HG03108 (cell line): ENCODE measurements at regions not wholly inside any gene's neighbourhood (a gene's known extent, or its start where the extent isn't known, plus 50 kb on each side); places are given as distances from the start of the nearest gene placed in this dataset.
"Not testable (repeated sequence)": the region's sequence is repeated elsewhere in the genome, so short reads cannot be mapped to it uniquely, and the experiment has no call there.

ENCODE experiments used
- ATAC-seq: cut with Tn5 transposase; IDR thresholded peaks from one replicate; pipeline ENCODE4 v1.9.1; 2021; ENCODE audit warnings: moderate library complexity; ENCODE audit not compliant: unreplicated experiment

DNA sequence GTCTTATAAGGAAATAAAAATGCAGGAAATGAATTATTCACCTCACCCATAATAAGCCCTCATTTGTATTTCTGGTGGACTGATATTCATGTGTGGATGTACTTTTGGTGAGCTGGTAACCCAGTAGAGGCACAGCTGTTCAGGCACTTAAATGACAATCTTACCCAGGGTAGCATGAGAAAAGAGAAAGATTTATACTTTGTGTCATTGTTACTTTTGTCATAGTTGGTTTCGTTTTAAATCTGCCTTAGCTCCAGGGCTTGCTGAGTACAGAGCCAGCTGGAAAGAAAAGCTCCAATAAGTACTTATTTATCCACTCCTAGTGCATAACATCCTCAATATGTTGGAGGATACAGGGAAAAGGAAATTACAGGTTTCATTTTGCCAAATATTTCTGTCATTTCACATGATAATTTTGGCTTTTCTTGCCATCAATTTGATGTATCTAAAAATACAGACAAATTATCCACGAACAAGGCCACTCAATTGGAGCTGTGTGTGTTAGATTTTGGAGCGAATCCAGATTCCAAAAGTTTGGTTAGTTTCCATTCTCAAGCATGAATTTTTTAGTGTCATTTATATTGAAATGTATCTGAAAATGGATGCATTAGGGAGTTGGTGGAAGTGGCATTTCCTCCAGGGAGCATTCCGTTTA lies 1276.1 kb upstream of the FAM98A start:
- ATAC-seq, result no peak

DNA sequence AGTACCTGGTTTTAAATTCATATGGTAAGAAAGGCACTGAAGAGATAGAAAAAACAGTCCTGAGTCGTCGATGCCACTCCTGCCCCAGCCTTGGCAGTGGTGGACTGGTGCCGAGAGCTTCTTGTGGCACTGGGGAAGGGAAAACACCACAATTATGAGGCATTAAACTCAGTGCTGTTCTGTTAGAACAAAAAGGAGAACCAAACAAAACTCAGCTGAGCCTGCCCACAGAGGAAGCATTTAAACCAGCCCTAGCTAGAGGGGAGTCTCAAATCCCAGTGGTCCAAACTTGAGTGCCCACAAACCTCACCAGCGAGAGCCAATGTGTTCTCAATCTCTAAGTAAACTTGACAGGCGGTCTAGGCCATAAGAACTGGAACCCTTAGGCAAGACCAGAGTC lies 1254.5 kb upstream of the FAM98A start:
- ATAC-seq, result no peak

DNA sequence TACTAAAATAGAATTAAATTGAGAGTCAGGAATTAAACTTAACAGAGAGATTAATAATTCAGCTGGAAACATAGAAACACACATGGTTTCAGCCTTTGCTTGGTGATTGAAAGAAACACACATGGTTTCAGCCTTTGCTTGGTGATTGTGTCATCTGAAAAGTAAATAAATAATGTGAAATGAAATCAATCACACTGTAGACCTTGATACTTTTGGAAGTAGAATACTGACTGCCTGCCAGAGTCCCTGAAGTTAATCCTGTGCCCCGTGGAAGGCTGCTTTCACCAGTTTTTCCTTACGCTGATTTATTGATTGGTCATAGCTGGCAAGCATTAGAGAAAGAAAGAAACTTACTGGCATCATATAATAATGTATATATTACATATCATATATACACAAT lies 1252.7 kb upstream of the FAM98A start:
- ATAC-seq, result no peak

DNA sequence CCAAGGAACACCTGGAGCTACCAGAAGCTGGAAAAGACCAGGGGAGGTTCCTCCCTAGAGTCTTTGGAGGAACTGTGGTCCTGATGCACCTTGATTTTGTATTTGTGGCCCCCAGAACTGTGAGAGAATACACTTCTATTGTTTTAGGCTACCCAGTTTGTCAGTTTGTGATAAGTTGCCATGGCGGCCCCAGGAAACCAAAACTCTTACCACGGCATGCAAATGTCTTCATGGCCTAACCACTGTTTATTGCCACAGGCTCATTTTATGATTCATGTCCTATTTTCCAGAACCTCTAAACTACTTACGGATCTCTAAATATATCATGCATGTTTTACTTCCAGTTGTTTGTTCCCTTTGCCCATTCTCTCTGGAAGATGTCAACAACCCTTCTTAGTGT lies 1250.7 kb upstream of the FAM98A start:
- no peak for ATAC-seq

DNA sequence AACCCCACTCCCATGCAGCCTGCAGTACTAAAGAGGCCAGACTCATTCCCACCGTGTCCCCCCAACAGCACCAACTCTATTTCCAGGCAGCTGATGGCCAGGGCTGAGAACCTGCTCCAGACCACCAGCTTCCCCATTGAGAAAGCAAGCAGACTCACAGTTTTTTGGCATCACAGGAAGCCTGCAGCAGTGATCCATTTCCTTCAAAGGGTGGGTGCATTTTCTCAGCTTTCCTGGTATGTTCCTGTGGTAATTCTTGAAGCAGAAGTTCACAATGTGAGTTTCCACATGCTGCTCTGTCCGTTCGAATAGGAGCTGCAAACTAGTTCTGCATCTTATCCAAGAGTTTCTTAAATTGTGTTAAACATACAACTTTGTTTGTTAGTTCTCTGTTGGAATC lies 1249.6 kb upstream of the FAM98A start:
- ATAC-seq, result no peak

DNA sequence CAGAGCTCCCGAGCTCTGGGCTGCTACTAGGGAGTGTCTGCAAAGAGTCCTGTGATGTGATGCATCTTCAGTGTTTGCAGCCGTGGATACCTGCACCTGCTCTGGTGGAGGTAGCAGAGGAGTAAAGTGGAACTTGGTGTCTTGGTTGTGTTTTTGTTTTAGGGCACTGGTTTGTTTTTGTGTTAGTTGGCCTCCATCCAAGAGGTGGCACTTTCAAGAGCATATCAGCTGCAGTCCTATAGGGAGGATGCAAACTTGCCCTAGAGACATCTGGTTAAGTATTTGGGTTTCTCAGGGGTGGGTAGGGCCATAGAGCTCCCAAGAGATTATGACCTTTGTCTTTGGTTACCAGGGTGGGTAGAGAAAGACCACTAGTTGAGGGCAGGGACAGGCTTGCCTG lies 1249.0 kb upstream of the FAM98A start:
- no peak for ATAC-seq

DNA sequence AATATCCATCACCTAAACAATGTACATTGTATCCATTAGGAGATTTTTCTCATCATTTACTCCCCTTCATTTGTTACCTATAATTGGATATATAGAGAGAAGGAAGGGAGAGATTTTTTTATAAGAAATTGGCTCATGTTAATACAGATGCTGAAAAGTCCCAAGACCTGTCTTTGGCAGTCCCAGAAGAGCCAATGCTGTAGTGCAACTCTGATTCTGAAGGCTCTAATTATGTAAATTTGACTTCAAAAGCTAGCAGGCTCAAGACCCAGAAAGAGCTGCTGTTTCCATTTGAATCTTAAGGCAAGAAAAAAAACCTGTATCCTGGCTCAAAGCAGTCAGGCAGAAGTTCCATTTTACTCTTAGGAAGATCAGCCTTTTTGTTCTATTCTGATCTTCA lies 1245.5 kb upstream of the FAM98A start:
- ATAC-seq, result no peak

DNA sequence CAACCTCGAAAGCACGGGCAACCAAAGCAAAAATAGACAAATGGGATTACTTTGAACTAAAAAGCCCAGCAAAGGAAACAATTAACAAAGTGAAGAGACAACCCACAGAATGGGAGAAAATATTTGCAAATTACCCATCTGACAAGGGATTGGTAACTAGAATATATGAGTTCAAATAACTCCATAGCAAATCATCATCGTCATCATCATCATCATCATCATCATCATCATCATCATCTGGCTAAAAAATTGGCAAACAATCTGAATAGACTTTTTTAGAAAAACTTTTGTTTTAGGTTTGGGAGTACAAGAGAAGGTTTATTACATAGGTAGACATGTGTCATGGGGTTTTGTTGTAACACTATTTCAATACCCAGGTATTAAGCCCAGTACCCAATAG lies 1239.3 kb upstream of the FAM98A start:
- no peak for ATAC-seq

DNA sequence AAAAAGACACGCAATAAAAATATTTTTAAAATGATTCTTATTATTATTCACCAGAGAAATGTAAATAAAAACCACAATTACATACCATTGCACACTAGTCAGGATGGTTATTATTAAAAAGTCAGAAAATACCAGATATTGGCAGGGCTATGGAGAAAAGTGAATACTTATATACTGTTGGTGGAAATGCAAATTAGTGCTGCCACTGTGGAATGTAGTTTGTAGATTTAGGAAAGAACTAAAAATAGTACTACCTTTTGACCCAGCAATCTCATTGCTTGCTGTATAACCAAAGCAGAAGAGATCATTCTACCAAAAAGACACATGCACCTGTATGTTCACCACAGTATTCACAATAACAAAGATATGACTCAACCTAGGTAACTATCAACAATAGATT lies 1237.3 kb upstream of the FAM98A start:
- ATAC-seq, result no peak

DNA sequence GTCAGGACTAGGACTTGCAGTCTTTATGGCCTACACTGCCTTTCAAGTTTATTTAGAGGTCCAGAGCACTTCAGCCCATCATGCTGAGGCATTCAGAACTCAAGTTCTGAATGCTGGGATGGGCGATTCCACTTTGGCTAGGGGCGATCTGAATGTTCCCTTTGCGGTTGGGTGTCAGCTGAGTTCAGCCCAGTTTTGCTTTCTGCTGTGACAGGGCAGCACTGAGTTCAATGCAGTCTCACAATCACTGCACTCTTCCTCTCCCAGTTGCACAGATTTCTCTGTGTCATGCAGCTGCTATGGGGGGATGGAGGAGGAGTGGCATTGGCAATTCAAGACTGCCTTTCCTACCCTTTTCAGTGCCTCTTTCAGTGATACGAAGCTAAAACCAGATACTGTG lies 1232.0 kb upstream of the FAM98A start:
- ATAC-seq, result no peak

DNA sequence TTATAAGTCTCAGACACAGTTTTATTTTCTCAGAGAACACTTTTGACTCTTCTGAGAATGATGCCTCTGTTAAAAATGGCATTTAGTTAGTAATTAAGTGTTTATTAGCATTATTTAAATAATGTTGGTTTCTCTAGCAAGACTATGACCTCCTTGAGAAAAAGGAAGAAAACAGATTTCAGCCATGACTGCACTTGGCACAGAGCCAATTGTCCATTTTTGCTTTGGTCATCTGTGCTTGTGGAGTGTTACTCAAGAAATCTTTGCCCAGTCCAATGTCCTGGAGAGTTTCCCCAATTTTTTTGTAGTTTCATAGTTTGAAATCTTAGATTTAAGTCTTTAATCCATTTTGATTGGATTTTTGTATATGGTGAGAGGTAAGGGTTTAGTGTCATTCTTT lies 1229.4 kb upstream of the FAM98A start:
- ATAC-seq, result no peak

DNA sequence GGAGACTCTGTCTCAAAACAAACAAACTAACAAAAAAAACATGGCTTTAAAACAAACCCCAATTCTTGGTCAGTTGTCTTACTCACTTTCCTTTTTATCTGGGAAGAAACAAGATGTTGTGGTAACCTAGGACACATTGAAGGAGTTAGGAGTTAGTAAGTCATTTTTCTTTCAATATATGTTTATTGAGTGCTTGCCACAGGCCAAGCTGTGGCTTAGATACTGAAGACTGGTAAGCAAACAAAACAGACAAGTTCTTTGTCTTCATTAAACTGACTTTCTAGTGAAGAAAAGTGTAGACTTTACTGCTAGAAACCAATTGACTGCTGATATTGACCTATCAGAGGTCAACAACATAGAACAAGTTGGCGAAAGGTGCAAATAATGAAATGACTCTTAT lies 1228.3 kb upstream of the FAM98A start:
- ATAC-seq, result no peak

DNA sequence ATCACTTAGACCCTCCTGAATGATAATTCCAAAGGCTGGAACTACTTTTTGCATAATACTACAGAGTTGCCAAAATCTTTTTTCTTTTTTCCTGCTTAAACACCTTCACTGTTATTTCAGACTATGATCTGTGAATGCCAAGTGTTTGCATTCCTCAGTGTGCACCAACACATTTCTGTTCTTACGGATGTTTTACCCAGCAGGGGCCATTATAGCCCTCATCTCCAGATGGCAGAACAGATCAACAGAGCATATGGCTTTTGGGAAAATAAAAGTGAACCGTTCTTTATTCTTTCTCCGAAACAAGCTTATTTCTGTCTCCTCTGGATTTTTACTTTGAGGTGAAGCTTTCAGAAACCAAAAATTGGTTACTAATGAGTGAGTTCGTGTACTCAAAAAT lies 1226.6 kb upstream of the FAM98A start:
- no peak for ATAC-seq

DNA sequence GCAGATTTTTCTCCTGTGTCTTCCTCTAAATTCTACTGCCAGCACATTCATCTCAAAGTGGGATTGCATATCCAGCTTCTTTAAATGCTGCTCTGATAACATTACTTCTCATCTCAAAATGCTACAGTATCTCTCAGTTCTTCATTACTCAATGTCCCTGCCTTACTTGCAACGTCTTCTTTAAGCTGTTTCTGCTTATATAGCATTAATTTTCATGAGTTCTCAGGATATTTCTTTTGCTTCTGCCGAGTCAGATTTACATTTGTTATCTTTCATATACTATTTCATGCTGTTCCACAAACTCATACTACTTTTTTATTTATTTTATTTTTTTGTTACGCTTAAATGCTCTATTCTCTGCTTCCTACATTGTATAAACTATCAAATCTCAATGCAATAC lies 1223.5 kb upstream of the FAM98A start:
- no peak for ATAC-seq

DNA sequence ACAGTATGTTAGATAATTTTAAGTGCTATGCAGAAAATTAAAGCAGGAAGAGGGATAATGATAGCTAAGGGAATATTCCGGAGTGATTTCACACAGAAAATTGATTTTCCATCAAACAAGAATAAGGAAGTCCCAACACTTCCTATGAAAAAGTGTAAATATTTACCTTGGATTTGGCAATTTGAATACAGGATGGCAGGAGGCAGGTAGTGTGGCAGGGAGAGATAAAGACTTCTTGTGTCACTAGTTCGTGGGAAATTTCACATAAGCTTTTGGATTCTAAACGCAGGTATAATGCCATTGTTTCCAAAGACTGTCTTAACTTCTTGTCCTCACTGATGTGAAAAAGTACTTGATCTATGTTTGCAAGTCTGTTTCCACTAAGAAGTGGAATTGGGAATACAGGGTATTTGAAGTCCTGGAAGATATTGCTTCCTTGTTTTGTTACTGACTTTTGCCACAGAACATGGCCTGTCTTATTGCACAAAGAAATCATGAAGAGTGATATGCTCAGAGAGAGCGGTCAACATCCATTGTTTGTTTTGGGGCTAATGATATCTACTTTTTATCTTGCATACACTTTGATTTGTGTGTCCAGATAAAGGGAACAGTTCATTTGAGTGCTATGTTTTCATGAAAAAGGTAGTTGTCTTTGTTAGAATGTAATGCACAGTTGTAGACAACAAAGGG lies 1216.1 kb upstream of the FAM98A start:
- no peak for ATAC-seq

DNA sequence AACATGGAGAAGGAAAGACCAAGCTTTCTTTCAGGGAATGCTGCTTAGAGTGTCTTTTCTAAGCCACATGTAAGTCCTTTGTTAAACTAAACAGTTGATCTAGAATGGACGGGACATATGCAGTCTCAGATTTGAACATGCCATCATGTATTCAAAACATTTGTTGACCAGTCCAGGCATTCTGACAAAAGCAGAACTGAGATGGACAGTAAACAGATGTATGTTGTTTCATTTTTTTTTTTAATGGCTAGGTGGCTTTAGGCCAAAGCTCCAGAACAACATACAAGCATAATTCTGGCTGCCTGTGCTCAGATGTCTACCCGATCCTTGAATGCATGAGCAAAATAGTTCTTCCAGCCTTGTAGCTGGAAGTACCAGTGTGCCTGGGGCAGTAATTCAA lies 1211.4 kb upstream of the FAM98A start:
- ATAC-seq, result no peak

DNA sequence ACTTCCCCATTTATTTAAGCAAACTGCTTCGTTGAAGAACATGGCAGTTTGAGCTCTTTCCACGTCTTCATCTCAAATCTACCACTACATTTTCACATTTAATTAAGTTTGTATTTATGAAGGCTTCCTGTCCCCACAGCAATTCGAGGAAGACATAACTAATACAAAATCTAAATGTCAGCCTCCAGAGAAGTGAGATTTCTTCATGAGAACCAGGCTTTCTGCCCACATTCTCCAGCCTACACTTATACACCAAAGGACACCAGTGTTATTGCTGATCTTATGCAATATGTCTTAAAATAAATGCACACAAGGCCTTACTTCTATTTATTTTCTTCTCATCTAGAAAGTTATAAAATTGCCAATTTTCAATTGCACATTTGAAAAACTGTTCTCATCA lies 1209.3 kb upstream of the FAM98A start:
- ATAC-seq, result no peak

DNA sequence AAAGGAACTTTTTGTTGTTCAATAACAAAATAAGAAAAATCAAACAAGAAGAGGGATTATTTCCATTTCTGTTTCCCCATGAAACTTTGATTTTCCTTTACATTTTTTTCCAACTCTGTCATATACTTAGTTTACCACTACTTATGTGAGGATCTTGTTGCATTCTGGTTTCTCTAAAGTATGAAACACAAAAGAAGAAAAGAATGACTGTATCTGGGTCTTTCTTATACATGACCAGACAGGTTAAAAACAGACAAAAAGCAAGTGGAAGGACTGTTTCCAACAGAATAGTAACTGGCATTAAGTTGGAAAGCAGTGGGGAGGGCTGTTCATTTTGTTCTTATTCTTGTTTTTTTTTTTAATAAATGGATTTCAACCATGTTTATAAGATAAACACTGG lies 1207.8 kb upstream of the FAM98A start:
- no peak for ATAC-seq

DNA sequence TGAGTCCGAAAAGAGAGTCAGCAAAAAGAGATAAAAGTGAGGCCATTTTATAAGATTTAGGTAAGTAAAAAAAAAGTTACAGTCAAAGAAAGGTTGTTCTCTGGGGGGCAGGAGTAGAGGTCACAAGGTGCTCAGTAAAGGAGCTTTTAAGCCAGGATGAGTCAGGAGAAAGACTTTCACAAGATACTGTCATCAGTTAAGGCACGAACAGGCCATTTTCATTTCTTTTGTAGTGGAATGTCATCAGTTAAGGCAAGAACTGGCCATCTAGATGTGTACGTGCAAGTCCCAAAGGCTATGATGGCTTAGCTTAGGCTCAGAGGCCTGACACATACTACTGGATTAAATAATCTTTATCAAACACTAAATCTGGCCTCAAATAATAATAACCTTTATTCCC lies 1207.3 kb upstream of the FAM98A start:
- no peak for ATAC-seq

DNA sequence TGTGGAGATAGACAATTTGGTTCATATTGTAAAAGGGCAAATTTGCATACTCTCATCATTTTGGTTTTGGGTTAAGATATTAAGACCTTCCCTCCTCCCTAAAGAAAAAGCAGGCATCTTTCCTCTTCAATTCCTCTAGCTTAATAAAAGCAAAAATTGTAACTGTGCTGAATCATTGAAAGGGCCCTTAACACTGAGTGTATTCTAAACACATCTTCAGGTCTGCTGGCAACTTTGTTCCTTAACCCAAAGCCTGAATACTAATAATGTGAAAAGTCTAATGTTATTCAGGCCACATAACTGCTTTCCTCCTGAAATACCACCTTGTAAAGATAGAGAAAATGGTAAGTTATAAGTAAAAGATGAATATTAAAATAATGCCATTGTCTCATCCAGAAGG lies 1200.5 kb upstream of the FAM98A start:
- ATAC-seq, result no peak

DNA sequence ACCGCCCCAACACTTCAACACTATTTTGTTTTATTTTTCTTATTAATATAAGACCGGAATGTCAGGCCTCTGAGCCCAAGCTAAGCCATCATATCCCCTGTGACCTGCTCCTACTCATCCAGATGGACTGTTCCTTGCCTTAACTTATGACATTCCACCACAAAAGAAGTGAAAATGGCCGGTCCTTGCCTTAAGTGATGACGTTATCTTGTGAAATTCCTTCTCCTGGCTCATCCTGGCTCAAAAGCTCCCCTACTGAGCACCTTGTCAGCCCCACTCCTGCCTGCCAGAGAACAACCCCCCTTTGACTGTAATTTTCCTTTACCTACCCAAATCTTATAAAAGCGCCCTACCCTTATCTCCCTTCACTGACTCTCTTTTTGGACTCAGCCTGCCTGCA lies 1196.5 kb upstream of the FAM98A start:
- not testable (repeated sequence) for ATAC-seq

DNA sequence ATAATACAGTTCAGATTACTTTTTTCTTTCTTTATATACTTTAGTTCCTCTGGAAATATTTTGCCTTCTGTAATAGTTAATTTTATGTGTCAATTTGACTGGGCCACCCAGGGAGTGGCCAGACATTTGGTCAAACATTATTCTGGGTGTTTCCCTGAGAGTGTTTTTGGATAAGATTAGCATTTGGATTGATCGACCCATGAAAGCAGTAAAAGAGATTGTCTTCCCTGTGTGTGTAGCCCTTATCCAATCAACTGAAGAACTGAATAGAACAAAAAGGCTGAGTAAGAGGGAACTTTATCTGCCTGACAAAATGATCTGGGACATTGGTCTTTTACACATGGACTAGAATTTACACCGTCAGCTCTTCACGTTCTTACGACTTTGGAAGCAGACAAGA lies 1190.1 kb upstream of the FAM98A start:
- no peak for ATAC-seq

DNA sequence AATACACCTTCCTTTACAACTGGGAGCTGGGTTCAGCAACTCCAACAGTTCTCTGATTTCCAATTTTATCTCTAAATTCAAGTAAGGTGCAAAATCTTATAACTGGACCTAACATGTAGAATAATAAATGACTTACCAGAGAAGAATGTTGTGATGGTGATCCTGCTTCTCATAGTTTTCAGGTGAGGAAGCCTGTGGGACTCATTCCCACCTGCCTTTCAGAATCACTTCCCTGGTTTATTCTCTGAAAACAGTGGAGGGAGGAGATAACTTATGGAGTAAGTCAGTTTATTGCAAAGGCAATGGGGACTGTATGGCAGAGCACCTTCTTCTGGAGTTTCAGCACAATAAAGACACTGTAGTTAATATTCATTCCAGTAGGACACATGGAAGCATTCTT lies 1188.2 kb upstream of the FAM98A start:
- no peak for ATAC-seq
